ENCODE measurements at regions not wholly inside any gene's neighbourhood (a gene's known extent, or its start where the extent isn't known, plus 50 kb on each side); places are given as distances from the start of the nearest gene placed in this dataset.

- TF ChIP-seq, protein P1, sequence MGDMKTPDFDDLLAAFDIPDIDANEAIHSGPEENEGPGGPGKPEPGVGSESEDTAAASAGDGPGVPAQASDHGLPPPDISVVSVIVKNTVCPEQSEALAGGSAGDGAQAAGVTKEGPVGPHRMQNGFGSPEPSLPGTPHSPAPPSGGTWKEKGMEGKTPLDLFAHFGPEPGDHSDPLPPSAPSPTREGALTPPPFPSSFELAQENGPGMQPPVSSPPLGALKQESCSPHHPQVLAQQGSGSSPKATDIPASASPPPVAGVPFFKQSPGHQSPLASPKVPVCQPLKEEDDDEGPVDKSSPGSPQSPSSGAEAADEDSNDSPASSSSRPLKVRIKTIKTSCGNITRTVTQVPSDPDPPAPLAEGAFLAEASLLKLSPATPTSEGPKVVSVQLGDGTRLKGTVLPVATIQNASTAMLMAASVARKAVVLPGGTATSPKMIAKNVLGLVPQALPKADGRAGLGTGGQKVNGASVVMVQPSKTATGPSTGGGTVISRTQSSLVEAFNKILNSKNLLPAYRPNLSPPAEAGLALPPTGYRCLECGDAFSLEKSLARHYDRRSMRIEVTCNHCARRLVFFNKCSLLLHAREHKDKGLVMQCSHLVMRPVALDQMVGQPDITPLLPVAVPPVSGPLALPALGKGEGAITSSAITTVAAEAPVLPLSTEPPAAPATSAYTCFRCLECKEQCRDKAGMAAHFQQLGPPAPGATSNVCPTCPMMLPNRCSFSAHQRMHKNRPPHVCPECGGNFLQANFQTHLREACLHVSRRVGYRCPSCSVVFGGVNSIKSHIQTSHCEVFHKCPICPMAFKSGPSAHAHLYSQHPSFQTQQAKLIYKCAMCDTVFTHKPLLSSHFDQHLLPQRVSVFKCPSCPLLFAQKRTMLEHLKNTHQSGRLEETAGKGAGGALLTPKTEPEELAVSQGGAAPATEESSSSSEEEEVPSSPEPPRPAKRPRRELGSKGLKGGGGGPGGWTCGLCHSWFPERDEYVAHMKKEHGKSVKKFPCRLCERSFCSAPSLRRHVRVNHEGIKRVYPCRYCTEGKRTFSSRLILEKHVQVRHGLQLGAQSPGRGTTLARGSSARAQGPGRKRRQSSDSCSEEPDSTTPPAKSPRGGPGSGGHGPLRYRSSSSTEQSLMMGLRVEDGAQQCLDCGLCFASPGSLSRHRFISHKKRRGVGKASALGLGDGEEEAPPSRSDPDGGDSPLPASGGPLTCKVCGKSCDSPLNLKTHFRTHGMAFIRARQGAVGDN (IDR thresholded peaks at IDR 0.05): no peak
- TF ChIP-seq SUZ12 (IDR thresholded peaks at IDR 0.05; ENCODE audit: unreplicated experiment) (no peak), NBN (IDR thresholded peaks at IDR 0.05) (no peak), CBFB (IDR thresholded peaks at IDR 0.05; ENCODE audit: low read depth) (no peak), POLR2A (IDR thresholded peaks at IDR 0.05; ENCODE audit: low read depth, low read length) (no peak), ESRRA (IDR thresholded peaks at IDR 0.05; ENCODE audit: low read length) (no peak), PML (IDR thresholded peaks at IDR 0.05; ENCODE audit: low read length) (no peak), NR2F1 (conservative IDR thresholded peaks at IDR 0.05) (no peak), USF2 (IDR thresholded peaks at IDR 0.05; ENCODE audit: borderline replicate concordance, low read depth, low read length) (no peak), IKZF1 (conservative IDR thresholded peaks at IDR 0.05) (no peak)
- TF ChIP-seq, protein P2, sequence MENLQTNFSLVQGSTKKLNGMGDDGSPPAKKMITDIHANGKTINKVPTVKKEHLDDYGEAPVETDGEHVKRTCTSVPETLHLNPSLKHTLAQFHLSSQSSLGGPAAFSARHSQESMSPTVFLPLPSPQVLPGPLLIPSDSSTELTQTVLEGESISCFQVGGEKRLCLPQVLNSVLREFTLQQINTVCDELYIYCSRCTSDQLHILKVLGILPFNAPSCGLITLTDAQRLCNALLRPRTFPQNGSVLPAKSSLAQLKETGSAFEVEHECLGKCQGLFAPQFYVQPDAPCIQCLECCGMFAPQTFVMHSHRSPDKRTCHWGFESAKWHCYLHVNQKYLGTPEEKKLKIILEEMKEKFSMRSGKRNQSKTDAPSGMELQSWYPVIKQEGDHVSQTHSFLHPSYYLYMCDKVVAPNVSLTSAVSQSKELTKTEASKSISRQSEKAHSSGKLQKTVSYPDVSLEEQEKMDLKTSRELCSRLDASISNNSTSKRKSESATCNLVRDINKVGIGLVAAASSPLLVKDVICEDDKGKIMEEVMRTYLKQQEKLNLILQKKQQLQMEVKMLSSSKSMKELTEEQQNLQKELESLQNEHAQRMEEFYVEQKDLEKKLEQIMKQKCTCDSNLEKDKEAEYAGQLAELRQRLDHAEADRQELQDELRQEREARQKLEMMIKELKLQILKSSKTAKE (IDR thresholded peaks at IDR 0.05; ENCODE audit: low read depth, poor library complexity, severe bottlenecking): no peak
- TF ChIP-seq, protein P3, sequence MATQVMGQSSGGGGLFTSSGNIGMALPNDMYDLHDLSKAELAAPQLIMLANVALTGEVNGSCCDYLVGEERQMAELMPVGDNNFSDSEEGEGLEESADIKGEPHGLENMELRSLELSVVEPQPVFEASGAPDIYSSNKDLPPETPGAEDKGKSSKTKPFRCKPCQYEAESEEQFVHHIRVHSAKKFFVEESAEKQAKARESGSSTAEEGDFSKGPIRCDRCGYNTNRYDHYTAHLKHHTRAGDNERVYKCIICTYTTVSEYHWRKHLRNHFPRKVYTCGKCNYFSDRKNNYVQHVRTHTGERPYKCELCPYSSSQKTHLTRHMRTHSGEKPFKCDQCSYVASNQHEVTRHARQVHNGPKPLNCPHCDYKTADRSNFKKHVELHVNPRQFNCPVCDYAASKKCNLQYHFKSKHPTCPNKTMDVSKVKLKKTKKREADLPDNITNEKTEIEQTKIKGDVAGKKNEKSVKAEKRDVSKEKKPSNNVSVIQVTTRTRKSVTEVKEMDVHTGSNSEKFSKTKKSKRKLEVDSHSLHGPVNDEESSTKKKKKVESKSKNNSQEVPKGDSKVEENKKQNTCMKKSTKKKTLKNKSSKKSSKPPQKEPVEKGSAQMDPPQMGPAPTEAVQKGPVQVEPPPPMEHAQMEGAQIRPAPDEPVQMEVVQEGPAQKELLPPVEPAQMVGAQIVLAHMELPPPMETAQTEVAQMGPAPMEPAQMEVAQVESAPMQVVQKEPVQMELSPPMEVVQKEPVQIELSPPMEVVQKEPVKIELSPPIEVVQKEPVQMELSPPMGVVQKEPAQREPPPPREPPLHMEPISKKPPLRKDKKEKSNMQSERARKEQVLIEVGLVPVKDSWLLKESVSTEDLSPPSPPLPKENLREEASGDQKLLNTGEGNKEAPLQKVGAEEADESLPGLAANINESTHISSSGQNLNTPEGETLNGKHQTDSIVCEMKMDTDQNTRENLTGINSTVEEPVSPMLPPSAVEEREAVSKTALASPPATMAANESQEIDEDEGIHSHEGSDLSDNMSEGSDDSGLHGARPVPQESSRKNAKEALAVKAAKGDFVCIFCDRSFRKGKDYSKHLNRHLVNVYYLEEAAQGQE (IDR thresholded peaks at IDR 0.05; ENCODE audit: low read depth, low read length): no peak
Measured at GRCh38 chr10:58972576-58973234, 203.7 kb upstream of the PHYHIPL start (continued).

Measured in GM12878 (cell line).